ENCODE measurements at regions not wholly inside any gene's neighbourhood (a gene's known extent, or its start where the extent isn't known, plus 50 kb on each side); places are given as distances from the start of the nearest gene placed in this dataset.
A peak's percentile ranks its signal among the peaks of the same experiment; 100 is the strongest.

GRCh38 chr4:147049946-147050345, 104.3 kb upstream of the TTC29 start:
- DNase-seq (ENCODE audit: low read depth): no peak
- TF ChIP-seq MAX (IDR thresholded peaks at IDR 0.05; ENCODE audit: low read depth, low read length) (no peak), POLR2A (IDR thresholded peaks at IDR 0.05; ENCODE audit: extremely low read depth, insufficient read length) (no peak), MYC (IDR thresholded peaks at IDR 0.05; ENCODE audit: low read depth, low read length) (no peak)
- TF ChIP-seq, protein P1, sequence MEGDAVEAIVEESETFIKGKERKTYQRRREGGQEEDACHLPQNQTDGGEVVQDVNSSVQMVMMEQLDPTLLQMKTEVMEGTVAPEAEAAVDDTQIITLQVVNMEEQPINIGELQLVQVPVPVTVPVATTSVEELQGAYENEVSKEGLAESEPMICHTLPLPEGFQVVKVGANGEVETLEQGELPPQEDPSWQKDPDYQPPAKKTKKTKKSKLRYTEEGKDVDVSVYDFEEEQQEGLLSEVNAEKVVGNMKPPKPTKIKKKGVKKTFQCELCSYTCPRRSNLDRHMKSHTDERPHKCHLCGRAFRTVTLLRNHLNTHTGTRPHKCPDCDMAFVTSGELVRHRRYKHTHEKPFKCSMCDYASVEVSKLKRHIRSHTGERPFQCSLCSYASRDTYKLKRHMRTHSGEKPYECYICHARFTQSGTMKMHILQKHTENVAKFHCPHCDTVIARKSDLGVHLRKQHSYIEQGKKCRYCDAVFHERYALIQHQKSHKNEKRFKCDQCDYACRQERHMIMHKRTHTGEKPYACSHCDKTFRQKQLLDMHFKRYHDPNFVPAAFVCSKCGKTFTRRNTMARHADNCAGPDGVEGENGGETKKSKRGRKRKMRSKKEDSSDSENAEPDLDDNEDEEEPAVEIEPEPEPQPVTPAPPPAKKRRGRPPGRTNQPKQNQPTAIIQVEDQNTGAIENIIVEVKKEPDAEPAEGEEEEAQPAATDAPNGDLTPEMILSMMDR (IDR thresholded peaks at IDR 0.05; ENCODE audit: low read depth, low read length): no peak
- H3K4me3 ChIP-seq (ENCODE audit: low read depth, low read length): no peak overlapping the region

- H3K4me3 ChIP-seq (ENCODE audit: low read depth, low read length): no peak overlapping the region
- no peak for DNase-seq (ENCODE audit: low read depth)
- no peak for TF ChIP-seq MAX (IDR thresholded peaks at IDR 0.05; ENCODE audit: low read depth, low read length)
- TF ChIP-seq POLR2A (IDR thresholded peaks at IDR 0.05; ENCODE audit: extremely low read depth, insufficient read length): no peak
- TF ChIP-seq MYC (IDR thresholded peaks at IDR 0.05; ENCODE audit: low read depth, low read length): no peak
- TF ChIP-seq, protein P1 (IDR thresholded peaks at IDR 0.05; ENCODE audit: low read depth, low read length): no peak
Observed at GRCh38 chr4:147050356-147050765, 104.7 kb upstream of the TTC29 start.

- no peak for TF ChIP-seq POLR2A (IDR thresholded peaks at IDR 0.05; ENCODE audit: extremely low read depth, insufficient read length)
- TF ChIP-seq MAX (IDR thresholded peaks at IDR 0.05; ENCODE audit: low read depth, low read length): no peak
- TF ChIP-seq, protein P1 (IDR thresholded peaks at IDR 0.05; ENCODE audit: low read depth, low read length): no peak
- TF ChIP-seq MYC (IDR thresholded peaks at IDR 0.05; ENCODE audit: low read depth, low read length): no peak
- DNase-seq (ENCODE audit: low read depth): no peak
- no peak overlapping the region for H3K4me3 ChIP-seq (ENCODE audit: low read depth, low read length)
Observed at GRCh38 chr4:147052361-147052760, 106.7 kb upstream of the TTC29 start.

- TF ChIP-seq MYC (IDR thresholded peaks at IDR 0.05; ENCODE audit: low read depth, low read length) (no peak), MAX (IDR thresholded peaks at IDR 0.05; ENCODE audit: low read depth, low read length) (no peak), POLR2A (IDR thresholded peaks at IDR 0.05; ENCODE audit: extremely low read depth, insufficient read length) (no peak)
- TF ChIP-seq, protein P1 (IDR thresholded peaks at IDR 0.05; ENCODE audit: low read depth, low read length): no peak
- H3K4me3 ChIP-seq (ENCODE audit: low read depth, low read length): no peak overlapping the region
- no peak for DNase-seq (ENCODE audit: low read depth)
Observed at GRCh38 chr4:147054228-147054872, 108.7 kb upstream of the TTC29 start.

- peak overlapping the region; percentile 48 for H3K4me3 ChIP-seq (ENCODE audit: low read depth, low read length)
- peak; percentile 43 for DNase-seq (ENCODE audit: low read depth)
Observed at GRCh38 chr4:147056940-147057610, 111.4 kb upstream of the TTC29 start.

More at GRCh38 chr4:147056940-147057610, 111.4 kb upstream of the TTC29 start:
- no peak for TF ChIP-seq MYC (IDR thresholded peaks at IDR 0.05; ENCODE audit: low read depth, low read length)
- TF ChIP-seq, protein P1 (IDR thresholded peaks at IDR 0.05; ENCODE audit: low read depth, low read length): no peak
- no peak for TF ChIP-seq MAX (IDR thresholded peaks at IDR 0.05; ENCODE audit: low read depth, low read length)
- TF ChIP-seq POLR2A (IDR thresholded peaks at IDR 0.05; ENCODE audit: extremely low read depth, insufficient read length): no peak
